ENCODE measurements at regions not wholly inside any gene's neighbourhood (a gene's known extent, or its start where the extent isn't known, plus 50 kb on each side); places are given as distances from the start of the nearest gene placed in this dataset.

DNA sequence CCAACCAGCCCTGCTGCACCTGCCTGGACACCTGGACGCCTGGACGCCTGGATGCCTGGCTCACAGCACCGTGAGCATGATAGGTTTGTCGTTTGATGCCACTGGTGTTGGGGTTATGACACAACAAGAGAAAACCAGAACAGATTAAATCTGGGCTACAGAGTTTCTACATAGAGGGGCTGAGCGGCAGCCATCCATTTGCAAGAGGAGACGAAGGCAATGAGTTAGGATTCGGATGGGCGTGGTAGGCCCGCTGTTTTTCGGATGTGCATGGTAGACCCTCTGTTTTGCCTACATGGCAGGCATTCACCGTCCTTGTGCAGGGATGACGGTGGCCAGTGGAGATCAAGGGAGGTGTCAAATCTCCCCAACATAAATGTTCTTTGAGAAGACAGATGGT lies 121.5 kb upstream of the RNF32 start:
- TF ChIP-seq TAF1 (IDR thresholded peaks at IDR 0.05; ENCODE audit: borderline replicate concordance, low read depth, low read length) (no peak), POLR2AphosphoS5 (IDR thresholded peaks at IDR 0.05; ENCODE audit: low read depth, low read length) (no peak), POLR2A (IDR thresholded peaks at IDR 0.05; ENCODE audit: low read depth, low read length) (no peak)

Measured in GM12892 (cell line).